GM18909 (cell line): ENCODE measurements at regions not wholly inside any gene's neighbourhood (a gene's known extent, or its start where the extent isn't known, plus 50 kb on each side); places are given as distances from the start of the nearest gene placed in this dataset.
A peak's percentile ranks its signal among the peaks of the same experiment; 100 is the strongest.

ENCODE experiments used
- ATAC-seq: cut with Tn5 transposase; IDR thresholded peaks from one replicate; pipeline ENCODE4 v1.9.1; 2021; ENCODE audit warnings: mild to moderate bottlenecking; ENCODE audit not compliant: unreplicated experiment, poor library complexity

GRCh38 chr2:34316788-34317187, 717.7 kb upstream of the FAM98A start:
- ATAC-seq = no peak

GRCh38 chr2:34311816-34312215, 712.7 kb upstream of the FAM98A start:
- ATAC-seq = no peak

- ATAC-seq = no peak
Measured at GRCh38 chr2:34308140-34308539, 709.0 kb upstream of the FAM98A start.

- no peak for ATAC-seq
Measured at GRCh38 chr2:34307636-34308035, 708.5 kb upstream of the FAM98A start.

GRCh38 chr2:34306745-34307144, 707.6 kb upstream of the FAM98A start:
- no peak for ATAC-seq

GRCh38 chr2:34305587-34305986, 706.5 kb upstream of the FAM98A start:
- no peak for ATAC-seq

GRCh38 chr2:34294961-34295360, 695.9 kb upstream of the FAM98A start:
- no peak for ATAC-seq

GRCh38 chr2:34291076-34291475, 692.0 kb upstream of the FAM98A start:
- ATAC-seq = peak; percentile 71

- ATAC-seq = no peak
Measured at GRCh38 chr2:34288016-34288415, 688.9 kb upstream of the FAM98A start.

- no peak for ATAC-seq
Measured at GRCh38 chr2:34280606-34281005, 681.5 kb upstream of the FAM98A start.

- peak; percentile 92 for ATAC-seq
Measured at GRCh38 chr2:34266908-34267697, 668.0 kb upstream of the FAM98A start.

- no peak for ATAC-seq
Measured at GRCh38 chr2:34261701-34262100, 662.6 kb upstream of the FAM98A start.

- no peak for ATAC-seq
Measured at GRCh38 chr2:34254272-34254878, 655.3 kb upstream of the FAM98A start.

- no peak for ATAC-seq
Measured at GRCh38 chr2:34252111-34252510, 653.0 kb upstream of the FAM98A start.

GRCh38 chr2:34251578-34251977, 652.5 kb upstream of the FAM98A start:
- no peak for ATAC-seq

- no peak for ATAC-seq
Measured at GRCh38 chr2:34244195-34244594, 645.1 kb upstream of the FAM98A start.

GRCh38 chr2:34242763-34243123, 643.6 kb upstream of the FAM98A start:
- no peak for ATAC-seq

- no peak for ATAC-seq
Measured at GRCh38 chr2:34241905-34242762, 643.0 kb upstream of the FAM98A start.

GRCh38 chr2:34239511-34239910, 640.4 kb upstream of the FAM98A start:
- ATAC-seq = no peak

GRCh38 chr2:34234823-34235222, 635.7 kb upstream of the FAM98A start:
- ATAC-seq = no peak

- ATAC-seq = no peak
Measured at GRCh38 chr2:34229998-34230397, 630.9 kb upstream of the FAM98A start.
